ENCODE measurements at regions not wholly inside any gene's neighbourhood (a gene's known extent, or its start where the extent isn't known, plus 50 kb on each side); places are given as distances from the start of the nearest gene placed in this dataset.
"Not testable (repeated sequence)": the region's sequence is repeated elsewhere in the genome, so short reads cannot be mapped to it uniquely, and the experiment has no call there.

GRCh38 chr12:17214929-17215328, 609.0 kb upstream of the LMO3 start:
- no peak for DNase-seq

- no peak for DNase-seq
Observed at GRCh38 chr12:17206553-17206952, 600.6 kb upstream of the LMO3 start.

GRCh38 chr12:17204289-17205054, 598.5 kb upstream of the LMO3 start:
- peak; percentile 50 for DNase-seq

- DNase-seq: peak; percentile 46
Observed at GRCh38 chr12:17203497-17203896, 597.5 kb upstream of the LMO3 start.

- no peak for DNase-seq
Observed at GRCh38 chr12:17197971-17198370, 592.0 kb upstream of the LMO3 start.

- no peak for DNase-seq
Observed at GRCh38 chr12:17192721-17193120, 586.8 kb upstream of the LMO3 start.

GRCh38 chr12:17169726-17170471, 563.9 kb upstream of the LMO3 start:
- no peak for DNase-seq

GRCh38 chr12:17159506-17160300, 553.7 kb upstream of the LMO3 start:
- no peak for DNase-seq

GRCh38 chr12:17158201-17158600, 552.2 kb upstream of the LMO3 start:
- no peak for DNase-seq

- no peak for DNase-seq
Observed at GRCh38 chr12:17151917-17152316, 546.0 kb upstream of the LMO3 start.

- no peak for DNase-seq
Observed at GRCh38 chr12:17148706-17149105, 542.7 kb upstream of the LMO3 start.

GRCh38 chr12:17142856-17143255, 536.9 kb upstream of the LMO3 start:
- DNase-seq: no peak

GRCh38 chr12:17139931-17140330, 534.0 kb upstream of the LMO3 start:
- peak; percentile 92 for DNase-seq

GRCh38 chr12:17137396-17137795, 531.4 kb upstream of the LMO3 start:
- no peak for DNase-seq

- DNase-seq: no peak
Observed at GRCh38 chr12:17134315-17134714, 528.4 kb upstream of the LMO3 start.

GRCh38 chr12:17132336-17132735, 526.4 kb upstream of the LMO3 start:
- DNase-seq: no peak

- not testable (repeated sequence) for DNase-seq
Observed at GRCh38 chr12:17116538-17116937, 510.6 kb upstream of the LMO3 start.

- DNase-seq: no peak
Observed at GRCh38 chr12:17110316-17110715, 504.4 kb upstream of the LMO3 start.

- peak; percentile 51 for DNase-seq
Observed at GRCh38 chr12:17108877-17109541, 503.0 kb upstream of the LMO3 start.

GRCh38 chr12:17104801-17105200, 498.8 kb upstream of the LMO3 start:
- no peak for DNase-seq

- DNase-seq: no peak
Observed at GRCh38 chr12:17097674-17098073, 491.7 kb upstream of the LMO3 start.

- DNase-seq: no peak
Observed at GRCh38 chr12:17084831-17085230, 478.9 kb upstream of the LMO3 start.

Measured in islet precursor cell (in vitro differentiated cells).